NT2/D1 (cell line): ENCODE measurements at regions not wholly inside any gene's neighbourhood (a gene's known extent, or its start where the extent isn't known, plus 50 kb on each side); places are given as distances from the start of the nearest gene placed in this dataset.

Experiments used
- SUZ12 ChIP-seq: IDR thresholded peaks from 2 replicates; pipeline ENCODE4 v1.6.1; 2011; ENCODE audit not compliant: insufficient read length, insufficient read depth; ENCODE audit errors: extremely low read depth
- YY1 ChIP-seq: IDR thresholded peaks from 2 replicates; pipeline ENCODE4 v1.6.1; 2011; ENCODE audit not compliant: insufficient read length, insufficient read depth
- ZNF274 ChIP-seq: IDR thresholded peaks from 2 replicates; pipeline ENCODE4 v1.6.1; 2011; ENCODE audit warnings: mild to moderate bottlenecking, low read depth, low read length

GRCh38 chr18:57275111-57275510, 77.2 kb upstream of the ST8SIA3 start:
- TF ChIP-seq ZNF274 (no peak), YY1 (no peak), SUZ12 (no peak)
